ENCODE measurements at regions not wholly inside any gene's neighbourhood (a gene's known extent, or its start where the extent isn't known, plus 50 kb on each side); places are given as distances from the start of the nearest gene placed in this dataset.
"Not testable (repeated sequence)": the region's sequence is repeated elsewhere in the genome, so short reads cannot be mapped to it uniquely, and the experiment has no call there.

DNA sequence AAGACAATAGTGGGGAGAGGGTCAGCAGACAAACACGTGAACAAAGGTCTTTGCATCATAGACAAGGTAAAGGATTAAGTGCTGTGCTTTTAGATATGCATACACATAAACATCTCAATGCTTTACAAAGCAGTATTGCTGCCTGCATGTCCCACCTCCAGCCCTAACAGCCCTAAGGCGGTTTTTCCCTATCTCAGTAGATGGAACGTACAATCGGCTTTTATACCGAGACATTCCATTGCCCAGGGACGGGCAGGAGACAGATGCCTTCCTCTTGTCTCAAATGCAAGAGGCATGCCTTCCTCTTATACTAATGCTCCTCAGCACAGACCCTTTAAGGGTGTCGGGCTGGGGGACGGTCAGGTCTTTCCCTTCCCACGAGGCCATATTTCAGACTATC is 124.0 kb upstream of the PRR20G start:
- TF ChIP-seq, protein P1, sequence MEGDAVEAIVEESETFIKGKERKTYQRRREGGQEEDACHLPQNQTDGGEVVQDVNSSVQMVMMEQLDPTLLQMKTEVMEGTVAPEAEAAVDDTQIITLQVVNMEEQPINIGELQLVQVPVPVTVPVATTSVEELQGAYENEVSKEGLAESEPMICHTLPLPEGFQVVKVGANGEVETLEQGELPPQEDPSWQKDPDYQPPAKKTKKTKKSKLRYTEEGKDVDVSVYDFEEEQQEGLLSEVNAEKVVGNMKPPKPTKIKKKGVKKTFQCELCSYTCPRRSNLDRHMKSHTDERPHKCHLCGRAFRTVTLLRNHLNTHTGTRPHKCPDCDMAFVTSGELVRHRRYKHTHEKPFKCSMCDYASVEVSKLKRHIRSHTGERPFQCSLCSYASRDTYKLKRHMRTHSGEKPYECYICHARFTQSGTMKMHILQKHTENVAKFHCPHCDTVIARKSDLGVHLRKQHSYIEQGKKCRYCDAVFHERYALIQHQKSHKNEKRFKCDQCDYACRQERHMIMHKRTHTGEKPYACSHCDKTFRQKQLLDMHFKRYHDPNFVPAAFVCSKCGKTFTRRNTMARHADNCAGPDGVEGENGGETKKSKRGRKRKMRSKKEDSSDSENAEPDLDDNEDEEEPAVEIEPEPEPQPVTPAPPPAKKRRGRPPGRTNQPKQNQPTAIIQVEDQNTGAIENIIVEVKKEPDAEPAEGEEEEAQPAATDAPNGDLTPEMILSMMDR (IDR thresholded peaks at IDR 0.05) = not testable (repeated sequence)
- not testable (repeated sequence) for TF ChIP-seq EP300, POLR2A (IDR thresholded peaks at IDR 0.05)

Measured in gastroesophageal sphincter (tissue), 3 donors.